HG02571 (cell line): ENCODE measurements at regions not wholly inside any gene's neighbourhood (a gene's known extent, or its start where the extent isn't known, plus 50 kb on each side); places are given as distances from the start of the nearest gene placed in this dataset.
"Not testable (repeated sequence)": the region's sequence is repeated elsewhere in the genome, so short reads cannot be mapped to it uniquely, and the experiment has no call there.

ENCODE experiments used
- ATAC-seq: cut with Tn5 transposase; IDR thresholded peaks from one replicate; pipeline ENCODE4 v1.9.1; 2021; ENCODE audit warnings: mild to moderate bottlenecking, moderate library complexity; ENCODE audit not compliant: unreplicated experiment

GRCh38 chr20:22944062-22944461, 91.0 kb upstream of the SSTR4 start:
- no peak for ATAC-seq

GRCh38 chr20:22944936-22945335, 90.2 kb upstream of the SSTR4 start:
- no peak for ATAC-seq

- no peak for ATAC-seq
Observed at GRCh38 chr20:22946596-22946995, 88.5 kb upstream of the SSTR4 start.

- no peak for ATAC-seq
Observed at GRCh38 chr20:22949331-22950109, 85.6 kb upstream of the SSTR4 start.

GRCh38 chr20:22951966-22952365, 83.1 kb upstream of the SSTR4 start:
- ATAC-seq: no peak

GRCh38 chr20:22954661-22955060, 80.5 kb upstream of the SSTR4 start:
- ATAC-seq: no peak

GRCh38 chr20:22958390-22958789, 76.7 kb upstream of the SSTR4 start:
- no peak for ATAC-seq

- ATAC-seq: no peak
Observed at GRCh38 chr20:22962567-22963439, 72.3 kb upstream of the SSTR4 start.

- ATAC-seq: no peak
Observed at GRCh38 chr20:22963581-22963980, 71.5 kb upstream of the SSTR4 start.

- no peak for ATAC-seq
Observed at GRCh38 chr20:22966787-22967464, 68.2 kb upstream of the SSTR4 start.

- ATAC-seq: not testable (repeated sequence)
Observed at GRCh38 chr20:22967706-22968105, 67.4 kb upstream of the SSTR4 start.

GRCh38 chr20:22969031-22969430, 66.1 kb upstream of the SSTR4 start:
- not testable (repeated sequence) for ATAC-seq

GRCh38 chr20:22971077-22971476, 64.0 kb upstream of the SSTR4 start:
- not testable (repeated sequence) for ATAC-seq

- ATAC-seq: no peak
Observed at GRCh38 chr20:22974354-22974753, 60.8 kb upstream of the SSTR4 start.

GRCh38 chr20:22977047-22977785, 57.9 kb upstream of the SSTR4 start:
- ATAC-seq: no peak

- no peak for ATAC-seq
Observed at GRCh38 chr20:22984008-22984407, 51.1 kb upstream of the SSTR4 start.

GRCh38 chr20:22984606-22985005, 50.5 kb upstream of the SSTR4 start:
- no peak for ATAC-seq

- ATAC-seq: no peak
Observed at GRCh38 chr20:22985239-22985778, 49.8 kb upstream of the SSTR4 start.
